ENCODE measurements at regions not wholly inside any gene's neighbourhood (a gene's known extent, or its start where the extent isn't known, plus 50 kb on each side); places are given as distances from the start of the nearest gene placed in this dataset.

GRCh38 chr7:42494736-42495135 is 257.7 kb upstream of the GLI3 start:
- no peak for TF ChIP-seq CTCF (IDR thresholded peaks at IDR 0.05; ENCODE audit: low read depth, low read length)
- DNase-seq (ENCODE audit: low read depth in 2 of 2), result peak in 1 of 2 donors; percentile 71
- H3K4me3 ChIP-seq (replicated peaks in 1 of 2; ENCODE audit: low read depth in 2 of 2, low read length in 2 of 2), result no peak overlapping the region

GRCh38 chr7:42494199-42494710 is 257.2 kb upstream of the GLI3 start:
- TF ChIP-seq CTCF (IDR thresholded peaks at IDR 0.05; ENCODE audit: low read depth, low read length), result no peak
- peak in 1 of 2 donors; percentile 11 for DNase-seq (ENCODE audit: low read depth in 2 of 2)
- H3K4me3 ChIP-seq (replicated peaks in 1 of 2; ENCODE audit: low read depth in 2 of 2, low read length in 2 of 2), result peak overlapping the region in 1 of 2 donors; percentile 55

GRCh38 chr7:42493436-42494198 is 256.6 kb upstream of the GLI3 start:
- TF ChIP-seq CTCF (IDR thresholded peaks at IDR 0.05; ENCODE audit: low read depth, low read length), result no peak
- DNase-seq (ENCODE audit: low read depth in 2 of 2), result peak; percentile 92
- H3K4me3 ChIP-seq (replicated peaks in 1 of 2; ENCODE audit: low read depth in 2 of 2, low read length in 2 of 2), result peak overlapping the region; percentile 50 to 55

GRCh38 chr7:42492920-42493319 is 255.9 kb upstream of the GLI3 start:
- DNase-seq (ENCODE audit: low read depth in 2 of 2), result no peak
- TF ChIP-seq CTCF (IDR thresholded peaks at IDR 0.05; ENCODE audit: low read depth, low read length), result no peak
- H3K4me3 ChIP-seq (replicated peaks in 1 of 2; ENCODE audit: low read depth in 2 of 2, low read length in 2 of 2), result no peak overlapping the region

- H3K4me3 ChIP-seq (replicated peaks in 1 of 2; ENCODE audit: low read depth in 2 of 2, low read length in 2 of 2), result no peak overlapping the region
- no peak for TF ChIP-seq CTCF (IDR thresholded peaks at IDR 0.05; ENCODE audit: low read depth, low read length)
- no peak for DNase-seq (ENCODE audit: low read depth in 2 of 2)
Observed at GRCh38 chr7:42491106-42491505, 254.1 kb upstream of the GLI3 start.

- H3K4me3 ChIP-seq (replicated peaks in 1 of 2; ENCODE audit: low read depth in 2 of 2, low read length in 2 of 2), result no peak overlapping the region
- DNase-seq (ENCODE audit: low read depth in 2 of 2), result no peak
- no peak for TF ChIP-seq CTCF (IDR thresholded peaks at IDR 0.05; ENCODE audit: low read depth, low read length)
Observed at GRCh38 chr7:42489299-42489698, 252.3 kb upstream of the GLI3 start.
